Body of pancreas (tissue), 4 donors: ENCODE measurements at regions not wholly inside any gene's neighbourhood (a gene's known extent, or its start where the extent isn't known, plus 50 kb on each side); places are given as distances from the start of the nearest gene placed in this dataset.

Experiments used
- ATAC-seq: fragments of 150-250 bp; one replicate; pipeline ENCODE4 v1.9.1; 2016
- DNase-seq, 4 donors: peaks; one replicate each; pipeline ENCODE4 v3.0.0-alpha.2; 2019
- H3K27ac ChIP-seq, 4 donors: fragments of 200-600 bp; sonication (generic); 1 replicate in 3 of 4; 2 replicates in 1 of 4; pipeline versions ENCODE4 v1.5.1 to v1.6.1; 2016 to 2019; ENCODE audit warnings: mild to moderate bottlenecking in 1 of 4, mixed read lengths in 1 of 4, moderate library complexity in 1 of 4
- H3K27me3 ChIP-seq, 2 donors: fragments of 200-600 bp; sonication (generic); one replicate each; pipeline ENCODE4 v1.6.0; 2016; ENCODE audit warnings: mild to moderate bottlenecking in 1 of 2
- H3K36me3 ChIP-seq, 2 donors: fragments of 200-600 bp; sonication (generic); replicated peaks in 1 of 2; 2 replicates each; pipeline ENCODE4 v1.5.1; 2016; ENCODE audit warnings: low read depth in 2 of 2; ENCODE audit not compliant: insufficient read depth in 1 of 2
- H3K4me1 ChIP-seq: fragments of 200-600 bp; sonication (generic); one replicate; pipeline ENCODE4 v1.6.0; 2016
- H3K4me3 ChIP-seq, 2 donors: fragments of 200-600 bp; sonication (generic); 1 replicate in 1 of 2; 2 replicates in 1 of 2; pipeline ENCODE4 v1.5.1; 2016 to 2019
- H3K9me3 ChIP-seq, 3 donors: fragments of 200-600 bp; sonication (generic); 1 replicate in 2 of 3; 2 replicates in 1 of 3; pipeline ENCODE4 v1.5.1; 2016
- CTCF ChIP-seq, 7 experiments: fragments of 450-650 bp in 4 of 7; fragments of 200-600 bp in 3 of 7; sonication (generic) in 3 of 7; IDR thresholded peaks; one replicate each; pipeline ENCODE4 v1.5.1; 2016 to 2019; ENCODE audit warnings: antibody characterized with exemption in 7 of 7
- POLR2A ChIP-seq, 3 donors: fragments of 450-650 bp; IDR thresholded peaks; one replicate each; pipeline ENCODE4 v1.6.1; 2016; ENCODE audit warnings: antibody characterized with exemption in 3 of 3, mild to moderate bottlenecking in 2 of 3
- WGBS, 2 donors: methylation state at CpG; one replicate each; pipeline ENCODE4 v1.1.5; 2017; 5-methylcytosine and 5-hydroxymethylcytosine counted together
- intact Hi-C: fragments of 100-400 bp; cut with DNase I; formaldehyde crosslinking; loops from one replicate; pipeline ENCODE4 v1.15.1; 2023

DNA sequence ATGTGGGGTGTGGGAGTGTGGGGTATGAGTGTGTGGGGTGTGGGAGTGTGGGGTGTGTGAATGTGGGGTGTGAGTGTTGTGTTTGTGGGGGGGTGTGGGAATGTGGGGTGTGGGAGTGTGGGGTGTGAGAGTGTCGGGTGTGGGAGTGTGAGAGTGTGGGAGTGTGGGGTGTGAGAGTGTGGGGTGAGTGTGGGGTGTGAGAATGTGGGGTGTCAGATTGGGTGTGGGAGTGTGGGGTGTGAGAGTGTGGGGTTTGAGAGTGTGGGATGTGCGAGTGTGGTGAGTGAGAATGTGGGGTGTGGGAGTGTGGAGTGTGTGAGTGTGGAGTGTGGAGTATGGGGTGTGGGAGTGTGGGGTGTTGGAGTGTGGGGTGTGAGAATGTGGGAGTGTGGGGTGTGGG, 50.1 kb upstream of the EN2 start:
- Histone ChIP-seq H3K9me3 (no peaks in the 10 kb centered on the region), H3K4me3 (no peak overlapping the region), H3K36me3 (no peaks in the 10 kb centered on the region), H3K4me1 (no peaks in the 10 kb centered on the region), H3K27me3 (peaks cover 0 to 23% of the 10 kb centered on the region in 2 donors), H3K27ac (no peak overlapping the region)
- no peak for ATAC-seq
- intact Hi-C loops = no loop called here
- no peak for TF ChIP-seq CTCF (IDR thresholded peaks at IDR 0.05)
- TF ChIP-seq POLR2A (IDR thresholded peaks at IDR 0.05) = no peak
- DNase-seq = no peak
- 67% methylated on average over 1 of the region's 2 CpGs; no CpG with 5 or more reads in 1 of the 2 donors for WGBS, 2 donors
